ENCODE measurements at regions not wholly inside any gene's neighbourhood (a gene's known extent, or its start where the extent isn't known, plus 50 kb on each side); places are given as distances from the start of the nearest gene placed in this dataset.

GRCh38 chr1:79646880-79647279 lies 640.4 kb upstream of the ADGRL4 start:
- no peaks in the 10 kb centered on the region for H3F3A ChIP-seq (ENCODE audit: insufficient read depth, low read length)
- H3K27ac ChIP-seq (ENCODE audit: low read depth, low read length, poor library complexity, severe bottlenecking), result no peak overlapping the region
- no peaks in the 10 kb centered on the region for H3K9me2 ChIP-seq (ENCODE audit: low read depth, low read length)
- no peaks in the 10 kb centered on the region for H3K27me3 ChIP-seq (ENCODE audit: insufficient read depth, low read length)
- H3K4me1 ChIP-seq (ENCODE audit: insufficient read depth, low read length, severe bottlenecking), result peaks cover 3% of the 10 kb centered on the region
- H3K9me3 ChIP-seq (ENCODE audit: low read length), result no peaks in the 10 kb centered on the region
- no peak overlapping the region for H3K4me3 ChIP-seq (ENCODE audit: low read depth, low read length, poor library complexity, severe bottlenecking)
- no peak overlapping the region for H2AFZ ChIP-seq (ENCODE audit: low read length)
- H3K79me2 ChIP-seq (ENCODE audit: insufficient read depth, low read length), result no peaks in the 10 kb centered on the region
- H4K20me1 ChIP-seq (ENCODE audit: insufficient read depth, low read length), result no peaks in the 10 kb centered on the region
- no peaks in the 10 kb centered on the region for H3K36me3 ChIP-seq (ENCODE audit: insufficient read depth, low read length)
- no peak overlapping the region for H3K4me2 ChIP-seq (ENCODE audit: low read length)
- no peak for TF ChIP-seq CTCF (IDR thresholded peaks at IDR 0.05; ENCODE audit: low read length)
- TF ChIP-seq EZH2 (IDR thresholded peaks at IDR 0.05; ENCODE audit: borderline replicate concordance, low read length), result no peak
- no peak overlapping the region for H3K9ac ChIP-seq (ENCODE audit: low read length)

- Histone ChIP-seq H3K4me2 (ENCODE audit: low read length) (no peak overlapping the region), H3K9me2 (ENCODE audit: low read depth, low read length) (no peaks in the 10 kb centered on the region), H3K9ac (ENCODE audit: low read length) (no peak overlapping the region)
Measured at GRCh38 chr1:79638382-79638781, 631.9 kb upstream of the ADGRL4 start.

GRCh38 chr1:79633456-79633855 lies 626.9 kb upstream of the ADGRL4 start:
- no peaks in the 10 kb centered on the region for H3F3A ChIP-seq (ENCODE audit: insufficient read depth, low read length)
- H3K27me3 ChIP-seq (ENCODE audit: insufficient read depth, low read length), result no peaks in the 10 kb centered on the region
- H3K27ac ChIP-seq (ENCODE audit: low read depth, low read length, poor library complexity, severe bottlenecking), result no peak overlapping the region
- no peak overlapping the region for H2AFZ ChIP-seq (ENCODE audit: low read length)
- TF ChIP-seq EZH2 (IDR thresholded peaks at IDR 0.05; ENCODE audit: borderline replicate concordance, low read length), result no peak
- no peak for TF ChIP-seq CTCF (IDR thresholded peaks at IDR 0.05; ENCODE audit: low read length)
- H3K4me1 ChIP-seq (ENCODE audit: insufficient read depth, low read length, severe bottlenecking), result peaks cover 6% of the 10 kb centered on the region
- no peaks in the 10 kb centered on the region for H3K9me2 ChIP-seq (ENCODE audit: low read depth, low read length)
- H3K79me2 ChIP-seq (ENCODE audit: insufficient read depth, low read length), result no peaks in the 10 kb centered on the region
- H3K36me3 ChIP-seq (ENCODE audit: insufficient read depth, low read length), result no peaks in the 10 kb centered on the region
- H4K20me1 ChIP-seq (ENCODE audit: insufficient read depth, low read length), result no peaks in the 10 kb centered on the region
- H3K4me3 ChIP-seq (ENCODE audit: low read depth, low read length, poor library complexity, severe bottlenecking), result no peak overlapping the region
- no peaks in the 10 kb centered on the region for H3K9me3 ChIP-seq (ENCODE audit: low read length)
- H3K4me2 ChIP-seq (ENCODE audit: low read length), result no peak overlapping the region
- no peak overlapping the region for H3K9ac ChIP-seq (ENCODE audit: low read length)

More at GRCh38 chr1:79638382-79638781, 631.9 kb upstream of the ADGRL4 start:
- Histone ChIP-seq H3K27ac (ENCODE audit: low read depth, low read length, poor library complexity, severe bottlenecking) (no peak overlapping the region), H3F3A (ENCODE audit: insufficient read depth, low read length) (no peaks in the 10 kb centered on the region), H2AFZ (ENCODE audit: low read length) (no peak overlapping the region), H3K36me3 (ENCODE audit: insufficient read depth, low read length) (no peaks in the 10 kb centered on the region), H3K9me3 (ENCODE audit: low read length) (no peaks in the 10 kb centered on the region), H3K4me3 (ENCODE audit: low read depth, low read length, poor library complexity, severe bottlenecking) (no peak overlapping the region), H3K4me1 (ENCODE audit: insufficient read depth, low read length, severe bottlenecking) (no peaks in the 10 kb centered on the region), H4K20me1 (ENCODE audit: insufficient read depth, low read length) (no peaks in the 10 kb centered on the region), H3K79me2 (ENCODE audit: insufficient read depth, low read length) (no peaks in the 10 kb centered on the region), H3K27me3 (ENCODE audit: insufficient read depth, low read length) (no peaks in the 10 kb centered on the region)
- no peak for TF ChIP-seq CTCF (IDR thresholded peaks at IDR 0.05; ENCODE audit: low read length)
- TF ChIP-seq EZH2 (IDR thresholded peaks at IDR 0.05; ENCODE audit: borderline replicate concordance, low read length), result no peak
